Ecto neural progenitor cell (in vitro differentiated cells): ENCODE measurements at regions not wholly inside any gene's neighbourhood (a gene's known extent, or its start where the extent isn't known, plus 50 kb on each side); places are given as distances from the start of the nearest gene placed in this dataset.
"Not testable (repeated sequence)": the region's sequence is repeated elsewhere in the genome, so short reads cannot be mapped to it uniquely, and the experiment has no call there.

Experiments
- DNase-seq: peaks from one replicate; pipeline ENCODE4 v3.0.0-alpha.2; 2018; ENCODE audit warnings: low spot score

GRCh38 chr1:238457610-238458009 lies 566.9 kb upstream of the ZP4 start:
- no peak for DNase-seq

- no peak for DNase-seq
Measured at GRCh38 chr1:238451781-238452310, 561.1 kb upstream of the ZP4 start.

GRCh38 chr1:238450976-238451375 lies 560.3 kb upstream of the ZP4 start:
- DNase-seq = no peak

- DNase-seq = no peak
Measured at GRCh38 chr1:238443687-238444086, 553.0 kb upstream of the ZP4 start.

- DNase-seq = no peak
Measured at GRCh38 chr1:238439511-238439910, 548.8 kb upstream of the ZP4 start.

- no peak for DNase-seq
Measured at GRCh38 chr1:238438311-238439270, 547.9 kb upstream of the ZP4 start.

GRCh38 chr1:238429703-238430102 lies 539.0 kb upstream of the ZP4 start:
- DNase-seq = not testable (repeated sequence)

GRCh38 chr1:238419209-238419608 lies 528.5 kb upstream of the ZP4 start:
- DNase-seq = no peak

- no peak for DNase-seq
Measured at GRCh38 chr1:238409932-238410331, 519.2 kb upstream of the ZP4 start.

GRCh38 chr1:238409191-238409850 lies 518.6 kb upstream of the ZP4 start:
- DNase-seq = no peak

GRCh38 chr1:238408737-238409136 lies 518.0 kb upstream of the ZP4 start:
- no peak for DNase-seq

GRCh38 chr1:238406098-238406860 lies 515.6 kb upstream of the ZP4 start:
- no peak for DNase-seq

GRCh38 chr1:238404921-238405320 lies 514.2 kb upstream of the ZP4 start:
- DNase-seq = no peak

- no peak for DNase-seq
Measured at GRCh38 chr1:238404481-238404880, 513.8 kb upstream of the ZP4 start.

- no peak for DNase-seq
Measured at GRCh38 chr1:238401144-238401543, 510.4 kb upstream of the ZP4 start.

GRCh38 chr1:238399558-238399957 lies 508.8 kb upstream of the ZP4 start:
- no peak for DNase-seq

GRCh38 chr1:238396140-238396539 lies 505.4 kb upstream of the ZP4 start:
- no peak for DNase-seq

- DNase-seq = no peak
Measured at GRCh38 chr1:238384381-238384780, 493.7 kb upstream of the ZP4 start.

GRCh38 chr1:238380167-238380566 lies 489.4 kb upstream of the ZP4 start:
- DNase-seq = no peak

- not testable (repeated sequence) for DNase-seq
Measured at GRCh38 chr1:238379446-238379845, 488.7 kb upstream of the ZP4 start.

- DNase-seq = no peak
Measured at GRCh38 chr1:238377280-238377919, 486.7 kb upstream of the ZP4 start.

- DNase-seq = no peak
Measured at GRCh38 chr1:238370599-238370998, 479.9 kb upstream of the ZP4 start.
